Activated T-cell treated with anti-CD3 and anti-CD28 coated beads for 24 hours (primary cell): ENCODE measurements at regions not wholly inside any gene's neighbourhood (a gene's known extent, or its start where the extent isn't known, plus 50 kb on each side); places are given as distances from the start of the nearest gene placed in this dataset.

Experiments used
- DNase-seq: peaks from one replicate; pipeline ENCODE4 v3.0.0-alpha.2; 2020; ENCODE audit warnings: low read depth

DNA sequence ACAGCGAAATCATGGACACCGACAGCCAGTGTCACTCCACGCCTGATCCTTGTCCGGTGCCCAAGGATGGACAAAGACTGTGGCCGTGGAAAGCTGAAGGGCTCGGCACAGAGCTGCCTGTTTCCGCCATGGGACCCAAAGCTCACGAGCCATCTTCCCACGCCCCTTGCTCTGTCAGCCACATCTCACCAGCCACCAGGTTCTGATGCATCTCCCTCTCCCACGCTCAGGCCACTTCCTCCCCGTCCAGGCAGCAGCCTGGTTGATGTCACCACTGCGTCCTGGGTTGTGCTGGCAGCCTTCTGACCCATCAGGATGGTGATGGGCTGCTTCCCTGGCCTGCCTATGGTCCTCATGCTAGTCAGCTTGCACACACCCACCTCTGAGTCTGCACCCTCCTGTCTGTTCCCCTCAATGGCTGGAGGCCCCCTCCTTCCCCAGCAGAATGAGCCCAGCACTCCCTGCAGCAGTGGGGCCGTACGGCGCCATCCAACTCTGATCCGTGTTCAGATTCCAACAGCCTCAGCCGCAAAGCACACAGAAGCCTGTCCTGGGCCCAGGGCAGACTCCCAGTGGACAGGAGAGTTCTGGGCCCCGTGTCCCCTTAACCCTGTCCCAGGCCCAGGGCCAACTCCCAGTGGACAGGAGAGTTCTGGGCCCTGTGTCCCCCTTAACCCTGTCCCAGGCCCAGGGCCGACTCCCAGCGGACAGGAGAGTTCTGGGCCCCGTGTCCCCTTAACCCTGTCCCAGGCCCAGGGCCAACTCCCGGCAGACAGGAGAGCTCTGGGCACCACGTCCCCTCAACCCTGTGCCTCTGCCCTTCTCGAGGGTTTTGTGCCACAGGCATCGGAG, 259.5 kb downstream of the BRD1 start:
- DNase-seq, result no peak

DNA sequence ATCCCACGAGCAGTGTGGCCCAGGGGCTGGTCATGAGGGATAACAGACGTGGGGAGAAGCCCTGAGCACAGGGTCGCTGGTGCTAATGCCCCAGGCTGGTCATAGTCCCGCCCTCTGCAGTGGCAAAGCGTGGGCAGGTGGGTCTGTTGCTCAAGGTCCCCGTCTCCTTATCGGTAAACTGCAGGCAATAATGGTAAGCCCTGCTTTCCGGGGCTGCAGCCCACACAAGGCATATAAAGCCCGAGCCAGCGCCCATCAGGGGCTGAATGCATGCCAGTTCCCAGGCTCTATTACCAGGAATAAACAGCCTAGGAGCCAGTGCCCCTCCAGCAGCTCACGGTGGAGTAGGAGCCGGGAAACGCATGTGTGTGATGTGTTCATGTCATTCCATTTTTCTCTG, 261.0 kb downstream of the BRD1 start:
- DNase-seq, result no peak

DNA sequence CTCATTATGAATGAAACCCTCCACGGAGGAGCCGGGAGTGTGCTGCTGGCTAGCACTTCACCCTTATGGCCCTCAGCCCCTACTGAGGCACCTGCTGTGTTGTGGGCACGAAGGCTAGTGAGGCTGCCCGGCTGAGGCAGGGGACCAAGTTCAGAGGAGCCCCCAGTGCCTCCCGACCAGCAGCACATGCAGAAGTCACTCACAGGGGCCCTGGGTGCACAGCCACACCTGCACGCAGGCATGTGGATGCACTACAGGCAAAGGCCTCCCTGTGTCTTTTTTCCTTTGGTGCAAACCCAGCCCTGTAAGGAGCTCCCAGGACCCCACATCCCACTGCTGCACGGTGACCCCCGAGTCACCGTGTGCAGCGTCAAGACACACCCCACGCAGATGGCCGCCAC, 261.5 kb downstream of the BRD1 start:
- DNase-seq, result no peak

DNA sequence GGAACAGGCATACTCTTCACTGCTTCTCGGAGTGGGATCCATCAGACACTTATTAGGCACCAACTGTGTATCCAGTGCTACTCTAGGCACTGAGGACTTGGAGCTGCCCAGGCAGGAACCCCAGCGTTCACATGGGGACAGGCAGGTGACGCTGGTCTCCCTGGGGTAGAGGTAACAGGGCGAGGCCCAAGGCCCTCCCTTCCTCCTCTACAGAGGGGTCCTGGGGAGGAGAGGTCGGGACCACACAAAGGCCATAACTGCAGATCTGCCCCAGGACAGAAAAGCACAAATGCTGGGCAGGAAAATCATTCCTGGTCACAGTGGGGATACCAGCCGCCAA, 262.2 kb downstream of the BRD1 start:
- no peak for DNase-seq

DNA sequence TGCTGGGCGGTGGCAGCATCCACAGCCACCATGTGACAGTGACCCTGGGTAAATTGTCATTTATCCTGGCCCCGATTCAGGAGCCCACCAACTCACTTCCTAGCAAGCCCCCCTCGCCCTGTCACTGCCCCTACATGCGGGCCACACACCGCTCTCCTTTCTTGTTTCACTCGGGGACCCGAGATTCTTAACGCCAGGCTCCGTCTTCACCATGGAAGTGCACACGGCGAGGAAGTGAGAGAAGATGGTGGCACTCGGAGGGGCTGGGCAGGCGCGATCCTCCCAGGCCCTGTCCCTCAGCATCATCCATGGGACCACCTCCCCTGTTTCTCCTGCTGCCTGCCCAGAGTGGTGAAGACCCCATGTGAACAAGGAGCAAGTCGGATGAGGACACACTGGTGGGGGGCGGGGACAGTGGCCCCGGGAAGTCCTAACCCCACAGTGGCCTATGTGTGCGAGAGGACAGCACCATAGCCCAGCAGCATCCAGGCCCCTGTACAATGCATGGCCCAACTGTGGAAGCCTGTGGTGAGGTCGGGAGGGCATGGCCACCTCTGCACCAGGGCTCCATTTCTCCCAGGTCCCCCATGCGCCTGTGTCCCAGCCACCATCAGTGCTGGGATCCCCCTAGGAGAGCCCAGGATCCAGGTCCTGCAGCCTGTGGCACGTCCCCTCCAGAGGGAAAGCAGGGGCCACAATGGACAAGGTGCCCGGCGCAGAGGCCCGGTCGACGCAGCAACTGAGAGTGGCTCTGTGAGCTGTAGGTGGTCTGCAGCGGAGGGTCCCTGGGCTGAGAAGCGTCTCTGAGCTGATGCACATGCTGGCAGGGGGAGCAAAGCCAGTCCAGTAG, 262.8 kb downstream of the BRD1 start:
- no peak for DNase-seq

DNA sequence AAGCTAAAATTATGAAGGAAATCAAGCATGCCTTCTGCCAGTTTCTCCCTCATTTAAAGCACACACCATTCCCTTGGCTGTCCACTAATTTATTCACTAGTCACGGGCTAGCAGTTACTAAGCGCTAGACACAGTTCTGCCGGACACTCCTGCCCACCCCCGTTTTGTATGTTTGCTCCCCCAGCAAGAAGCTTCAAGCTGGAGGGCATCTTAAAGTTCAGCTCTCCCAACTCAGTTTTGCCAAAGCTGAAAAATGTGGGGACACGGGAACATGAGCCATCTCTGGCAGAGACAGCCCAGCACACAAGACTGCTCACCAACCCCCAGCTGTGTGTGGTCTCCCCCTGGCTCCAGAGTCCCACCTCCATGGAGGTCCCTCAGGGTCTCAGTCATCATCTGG, 263.6 kb downstream of the BRD1 start:
- no peak for DNase-seq

DNA sequence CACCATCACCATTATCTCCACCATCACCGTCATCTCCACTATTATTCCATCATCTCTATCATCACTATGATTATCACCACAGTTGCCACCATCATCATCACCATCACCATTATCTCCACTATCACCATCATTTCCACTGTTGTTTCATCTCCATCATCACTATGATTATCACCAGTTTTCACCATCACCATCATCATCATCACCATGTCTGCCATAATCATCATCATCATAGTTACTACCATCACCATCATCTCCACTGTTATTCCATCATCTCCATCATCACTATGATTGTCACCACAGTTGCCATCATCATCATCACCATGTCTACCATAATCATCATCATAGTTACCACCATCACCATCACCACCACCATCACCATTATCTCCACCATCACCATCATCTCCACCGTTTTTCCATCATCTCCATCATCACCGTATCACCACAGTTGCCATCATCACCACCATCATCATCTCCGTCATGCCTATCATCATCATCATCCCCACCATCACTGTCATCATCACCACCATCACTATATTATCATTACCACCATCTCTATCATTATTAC, 264.9 kb downstream of the BRD1 start:
- DNase-seq, result no peak

DNA sequence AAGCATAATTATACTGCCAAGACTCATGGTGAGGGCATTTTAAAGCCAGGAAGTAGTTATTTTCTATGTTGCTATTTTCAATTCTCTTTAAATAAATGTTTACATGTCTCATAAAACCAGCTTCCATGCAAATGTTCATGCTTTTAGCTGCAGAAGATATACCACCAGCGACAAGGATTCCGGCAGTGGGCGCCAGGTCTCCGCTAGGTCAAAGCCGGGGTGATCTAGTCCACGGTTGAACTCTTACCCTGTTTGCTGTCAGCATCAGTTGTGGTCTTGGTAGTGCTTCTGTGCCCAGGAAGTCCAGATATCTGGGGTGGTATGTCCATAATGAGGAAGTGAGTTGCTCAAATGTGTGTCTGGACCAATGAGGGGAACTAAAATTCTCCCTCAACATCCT, 265.7 kb downstream of the BRD1 start:
- DNase-seq, result no peak

DNA sequence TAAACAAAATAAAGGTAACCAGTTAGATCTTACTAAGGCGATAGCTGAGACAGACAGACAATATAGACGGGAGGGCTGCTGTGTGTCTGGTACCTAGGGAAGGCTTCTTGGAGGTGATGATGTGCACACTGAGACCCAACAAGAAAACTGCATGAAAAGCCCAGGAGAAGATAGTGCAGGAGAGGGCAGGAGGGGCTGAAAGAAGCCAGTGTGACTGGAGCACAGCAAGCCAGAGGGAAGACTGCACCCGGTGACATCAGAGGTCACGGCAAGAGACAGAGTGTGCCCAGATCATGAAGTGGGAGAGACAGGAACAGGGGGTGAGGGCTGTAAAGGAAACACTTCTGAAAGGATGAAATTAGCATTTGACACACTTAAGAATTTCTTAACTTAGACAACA, 266.3 kb downstream of the BRD1 start:
- no peak for DNase-seq

DNA sequence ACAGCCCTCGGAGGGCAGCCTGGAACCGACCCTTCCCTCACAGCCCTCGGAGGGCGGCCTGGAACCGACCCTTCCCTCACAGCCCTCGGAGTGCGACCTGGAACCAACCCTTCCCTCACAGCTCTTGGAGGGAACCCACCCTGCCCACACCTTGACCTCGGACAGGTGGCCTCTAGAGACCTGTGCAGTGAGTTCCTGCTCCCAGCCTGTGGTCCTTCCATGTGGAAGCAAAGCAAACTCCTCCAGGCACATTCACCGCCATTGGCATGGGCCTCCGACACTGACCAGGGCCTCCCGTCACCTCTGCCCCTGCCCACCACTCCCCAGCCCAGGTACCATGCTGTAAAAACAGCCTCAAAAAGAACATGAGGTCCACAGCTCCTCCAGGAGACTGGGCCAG, 272.1 kb downstream of the BRD1 start:
- no peak for DNase-seq

DNA sequence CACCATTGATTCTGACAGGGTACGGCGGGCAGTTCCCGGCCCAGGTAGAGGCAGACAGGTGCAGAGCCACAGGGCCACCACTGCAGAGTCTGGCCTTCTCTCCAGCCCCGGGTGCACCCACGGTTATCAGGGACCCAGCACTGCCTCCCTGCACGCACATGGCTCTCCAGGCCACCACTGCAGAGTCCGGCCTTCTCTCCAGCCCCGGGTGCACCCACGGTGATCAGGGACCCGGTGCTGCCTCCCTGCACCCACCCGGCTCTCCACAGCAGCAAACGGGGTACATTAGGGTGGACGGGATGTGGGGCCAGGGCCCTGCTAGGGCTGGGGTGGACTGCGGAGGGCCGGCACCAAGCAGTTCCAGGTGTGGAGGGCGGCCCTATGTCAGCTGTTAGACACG, 272.9 kb downstream of the BRD1 start:
- DNase-seq, result no peak

DNA sequence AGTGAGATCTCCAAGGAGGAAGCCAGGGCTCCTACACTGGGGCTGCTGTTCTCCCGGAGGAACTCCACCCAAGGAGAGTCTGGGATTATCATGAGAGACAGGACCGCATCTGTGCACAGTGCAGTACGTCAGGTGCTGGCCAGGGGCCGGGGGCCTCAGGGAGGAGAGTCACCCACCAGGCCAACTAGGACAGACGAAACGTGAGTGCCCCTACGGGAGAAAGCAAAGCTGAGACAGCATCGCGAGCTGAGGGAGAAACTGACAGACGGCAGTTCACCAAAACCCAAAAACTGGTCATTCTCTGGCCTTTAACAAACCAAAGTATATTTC, 273.4 kb downstream of the BRD1 start:
- no peak for DNase-seq

DNA sequence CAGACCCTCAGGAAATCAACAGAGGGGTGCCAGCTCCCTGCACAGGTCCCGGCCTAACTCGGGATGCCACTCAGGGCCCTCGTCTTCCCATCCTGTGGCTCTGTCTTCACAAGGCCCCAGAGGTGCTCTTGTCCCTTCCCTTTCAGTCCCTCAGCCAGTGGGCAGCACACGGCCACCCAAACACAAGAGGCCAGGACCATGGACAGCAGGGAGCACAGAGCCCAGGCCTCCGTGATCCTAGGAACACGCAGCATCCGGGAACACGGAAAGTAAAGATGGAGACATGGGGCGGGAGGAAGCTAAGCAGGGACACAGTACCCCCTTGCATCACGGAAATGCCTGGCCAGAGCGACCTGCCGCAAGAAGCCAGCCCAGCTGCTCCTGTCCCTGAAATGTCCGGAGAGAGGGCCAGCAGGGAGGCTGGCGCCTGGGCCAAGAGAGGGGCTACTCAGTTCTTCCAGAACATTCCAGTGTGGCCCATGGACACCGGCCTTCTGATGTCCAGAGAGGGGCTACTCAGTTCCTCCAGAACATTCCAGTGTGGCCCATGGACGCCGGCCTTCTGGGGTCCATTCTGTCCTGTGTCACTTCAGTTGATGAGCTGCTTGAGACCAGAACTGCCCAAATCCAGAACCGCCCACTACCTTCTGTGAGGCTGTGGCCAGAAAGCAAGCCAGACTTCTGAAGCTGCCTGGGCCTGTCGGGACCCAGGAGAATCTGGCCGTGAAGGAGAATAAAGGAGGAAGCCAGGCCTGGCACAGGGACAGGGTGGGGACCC, 274.0 kb downstream of the BRD1 start:
- DNase-seq, result no peak

DNA sequence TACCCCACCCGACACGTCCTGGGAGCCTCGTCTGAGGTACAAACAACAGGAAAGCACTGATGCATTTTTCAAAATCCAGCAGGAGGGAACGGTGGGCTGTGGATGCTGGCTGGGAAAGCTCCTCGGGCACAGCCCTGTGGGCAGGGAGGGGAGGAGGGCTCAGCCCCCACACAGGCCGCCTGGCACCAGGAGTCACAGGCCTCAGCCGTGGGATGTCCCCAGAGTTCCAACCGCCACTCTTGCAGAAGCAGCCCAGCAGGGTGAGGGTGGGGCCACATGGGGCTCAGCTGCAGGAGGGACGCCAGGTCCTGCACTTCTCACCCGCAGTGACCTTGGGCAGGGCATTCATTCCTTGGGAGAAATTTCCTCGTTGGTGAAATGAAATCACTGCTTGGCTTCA, 274.6 kb downstream of the BRD1 start:
- no peak for DNase-seq

DNA sequence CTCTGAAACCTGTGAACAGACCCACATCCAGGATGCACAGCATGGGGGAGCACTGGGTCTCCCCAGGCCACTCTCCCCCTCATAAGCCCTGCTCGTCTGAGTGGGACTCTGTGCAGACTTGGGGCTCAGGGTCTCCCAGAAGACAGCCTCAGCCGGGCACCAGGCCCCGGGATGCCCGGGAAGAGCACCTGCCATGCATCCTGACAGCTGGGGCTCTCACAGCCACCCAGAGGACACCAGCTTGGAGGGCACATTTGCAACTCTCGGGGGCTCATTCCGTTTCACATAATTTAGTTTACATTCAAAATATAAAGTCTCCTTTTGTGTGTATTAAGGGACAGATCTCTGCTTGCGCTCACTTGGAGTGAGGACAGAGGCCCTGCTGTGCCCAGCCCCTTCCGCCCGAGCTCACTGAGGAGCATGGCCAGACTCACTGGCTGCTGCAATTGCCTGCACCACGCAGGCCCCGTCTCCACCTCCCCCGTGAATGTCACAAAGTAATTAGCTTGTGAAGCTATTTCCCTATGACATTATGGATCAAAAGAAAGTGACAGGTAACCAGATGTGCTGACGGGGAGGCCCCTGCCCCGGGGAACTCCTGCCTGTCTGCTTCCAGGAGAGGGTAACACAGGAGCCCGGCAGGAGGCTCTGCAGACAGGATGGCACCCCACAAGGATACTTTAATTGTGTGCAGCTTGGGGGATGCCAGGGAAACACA, 275.6 kb downstream of the BRD1 start:
- no peak for DNase-seq

DNA sequence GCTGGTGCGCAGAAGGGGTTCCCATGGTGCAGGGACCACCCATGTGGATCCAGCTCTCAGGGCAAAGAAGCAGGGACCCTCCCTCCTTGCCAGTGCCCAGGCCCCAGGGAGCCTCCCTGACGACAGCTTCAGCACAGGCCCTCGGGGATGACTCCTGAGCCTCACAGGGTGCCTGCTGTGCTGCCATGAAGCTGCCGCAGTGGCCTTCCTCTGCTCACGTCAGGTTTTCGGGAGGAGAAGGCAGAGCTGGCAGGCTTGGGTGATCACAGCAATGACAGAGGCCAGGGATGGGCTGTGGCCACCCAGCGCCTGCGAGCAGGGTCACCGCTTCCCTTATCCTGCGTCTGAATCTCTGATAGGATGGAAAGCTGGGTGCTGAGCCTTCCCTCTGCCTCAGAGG, 276.2 kb downstream of the BRD1 start:
- no peak for DNase-seq

DNA sequence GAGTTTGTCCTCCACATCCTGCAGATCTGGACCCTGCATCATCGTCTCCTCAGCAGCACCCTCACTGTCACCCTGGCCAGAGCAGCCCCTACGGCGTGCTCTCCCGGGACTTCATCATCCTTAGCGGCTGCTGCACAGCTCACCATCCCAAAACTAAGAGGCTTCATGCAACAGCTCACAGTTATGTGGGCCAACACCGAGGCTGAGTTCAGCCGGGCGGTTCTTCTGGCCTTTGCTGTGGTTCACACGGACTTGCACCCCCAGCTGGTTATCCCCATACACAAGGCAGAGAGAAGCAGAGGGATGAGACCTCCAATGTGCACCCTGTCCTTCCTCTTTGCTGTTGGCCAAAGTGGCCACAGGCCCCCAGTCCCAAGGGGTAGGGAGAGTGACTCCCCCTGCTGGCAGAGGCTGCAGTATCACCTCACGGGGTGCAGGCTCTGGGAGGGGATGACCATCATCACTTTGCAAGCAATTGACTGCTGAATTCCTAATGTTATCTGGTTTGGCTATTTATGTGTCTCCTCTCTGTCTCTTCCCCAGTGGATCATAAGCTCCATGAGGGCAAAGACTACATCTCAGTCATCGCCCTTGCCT, 276.8 kb downstream of the BRD1 start:
- DNase-seq, result no peak

DNA sequence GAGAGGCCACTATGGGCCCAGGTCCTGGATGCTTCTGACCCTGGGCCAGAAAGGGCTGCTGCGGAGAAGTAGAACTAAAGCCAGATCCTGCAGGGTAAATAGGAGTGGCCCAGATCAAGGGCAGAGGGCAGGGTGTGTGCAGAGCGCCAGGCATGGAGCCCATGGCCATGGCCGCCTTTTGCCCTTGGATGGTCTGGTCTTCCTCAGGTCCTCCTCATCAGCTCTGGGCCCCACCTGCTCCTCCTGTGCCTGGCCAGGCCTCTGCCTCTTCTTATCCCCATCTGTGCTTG, 277.6 kb downstream of the BRD1 start:
- DNase-seq, result no peak

DNA sequence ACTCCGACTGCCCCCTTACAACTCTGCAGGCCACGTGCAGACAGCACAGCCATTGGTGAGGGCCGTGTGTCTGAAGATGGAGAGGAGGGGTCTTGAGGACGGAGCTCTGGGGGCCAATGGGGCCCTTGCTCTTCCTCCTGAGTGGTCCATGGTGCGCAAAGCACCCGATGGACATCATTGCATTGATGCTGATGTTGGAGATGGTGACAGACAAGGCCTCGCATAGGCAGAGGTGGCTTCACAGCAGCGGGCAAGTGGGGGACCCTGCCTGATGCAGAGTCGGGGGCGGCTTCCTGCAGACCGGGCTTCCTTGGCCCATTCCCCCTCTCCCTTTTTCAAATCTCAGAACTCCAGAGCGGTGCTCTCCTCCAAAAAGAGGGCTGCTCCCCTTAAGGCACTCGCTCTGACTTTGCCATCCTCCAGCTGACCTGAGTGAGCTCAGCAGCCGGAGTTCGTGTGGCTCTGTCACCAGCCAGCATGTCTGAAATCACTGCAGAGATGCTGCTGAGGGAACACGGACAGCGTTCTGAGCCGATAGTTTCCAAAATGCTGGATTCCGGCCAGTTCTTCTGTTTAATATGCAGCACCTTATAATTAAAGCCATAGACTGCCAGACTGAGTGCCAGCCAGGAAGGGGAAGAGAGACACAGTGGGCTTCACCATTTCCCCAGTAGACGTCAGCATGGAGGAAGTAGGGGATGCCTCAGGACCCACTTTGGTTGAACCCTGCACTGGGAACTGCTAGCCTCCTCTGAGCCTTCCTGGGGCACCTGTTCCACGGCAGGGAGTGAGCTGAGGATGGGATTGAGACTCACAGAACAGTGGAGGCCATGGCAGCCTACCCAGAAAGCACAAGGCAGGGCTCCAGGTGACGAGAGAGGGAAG, 278.2 kb downstream of the BRD1 start:
- no peak for DNase-seq

DNA sequence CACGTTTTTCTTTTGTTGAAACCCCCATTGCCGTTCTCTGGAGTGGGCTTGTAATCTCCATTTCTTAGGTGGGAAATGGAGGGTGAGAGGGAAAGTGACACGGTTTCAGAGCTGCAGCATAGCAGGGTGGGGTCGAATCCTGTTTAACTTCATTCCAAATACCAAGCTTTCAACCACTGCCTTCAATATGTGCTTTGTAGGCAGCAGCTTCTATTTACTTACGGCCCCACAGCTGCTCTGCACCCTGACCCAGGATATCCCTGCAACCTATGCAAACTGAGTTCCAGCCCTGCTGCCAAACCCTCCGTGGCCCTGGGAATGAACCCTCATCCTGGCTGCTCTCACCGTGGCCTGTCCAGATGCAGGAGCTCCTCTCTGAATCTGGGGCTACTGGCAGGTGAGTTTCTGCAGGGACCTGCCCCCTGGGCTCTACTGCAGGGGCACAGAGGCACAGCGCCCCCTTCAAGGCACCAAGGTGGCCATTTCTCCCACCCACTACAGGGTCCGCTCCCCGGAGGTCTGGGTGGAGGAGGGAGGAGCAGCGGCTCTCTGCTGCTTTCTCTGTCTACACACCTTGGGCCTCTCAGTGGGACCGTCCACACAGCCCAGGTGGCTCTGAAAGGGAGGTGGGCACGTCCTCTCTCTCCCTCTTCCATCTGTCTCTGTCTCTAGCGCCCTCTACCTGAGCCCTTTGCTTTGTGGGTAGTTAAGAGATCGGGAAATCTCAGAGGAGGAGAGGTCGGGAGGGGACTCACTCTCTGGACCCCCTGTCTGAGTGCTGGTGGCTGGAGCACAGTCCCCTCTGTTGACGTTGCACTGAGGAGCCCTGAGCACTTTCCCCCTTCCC, 279.1 kb downstream of the BRD1 start:
- no peak for DNase-seq
